Adrenal gland (tissue), 9 donors: ENCODE measurements at regions not wholly inside any gene's neighbourhood (a gene's known extent, or its start where the extent isn't known, plus 50 kb on each side); places are given as distances from the start of the nearest gene placed in this dataset.

Experiments
- DNase-seq, 7 donors: peaks; one replicate each; pipeline ENCODE4 v3.0.0-alpha.2; 2019 to 2020
- H3K27ac ChIP-seq, 5 donors: fragments of 200-600 bp; sonication (generic) in 4 of 5; 1 replicate in 3 of 5; 2 replicates in 2 of 5; pipeline versions ENCODE4 v1.5.1 to v1.8.0; 2016 to 2020; ENCODE audit warnings: mild to moderate bottlenecking in 1 of 5
- H3K27me3 ChIP-seq: fragments of 200-600 bp; 2 replicates; pipeline ENCODE4 v1.8.0; 2021
- H3K36me3 ChIP-seq, 2 donors: fragments of 200-600 bp; replicated peaks in 1 of 2; 1 replicate in 1 of 2; 2 replicates in 1 of 2; pipeline versions ENCODE4 v1.5.1 to v1.8.0; 2018 to 2022
- H3K4me1 ChIP-seq, 2 donors: fragments of 200-600 bp; replicated peaks in 1 of 2; 1 replicate in 1 of 2; 2 replicates in 1 of 2; pipeline versions ENCODE4 v1.5.1 to v1.8.0; 2018 to 2021
- H3K4me3 ChIP-seq, 4 donors: fragments of 200-600 bp; sonication (generic) in 3 of 4; one replicate each; pipeline ENCODE4 v1.5.1; 2016 to 2018
- H3K9me3 ChIP-seq, 3 donors: fragments of 200-600 bp; sonication (generic) in 1 of 3; replicated peaks in 1 of 3; 1 replicate in 2 of 3; 2 replicates in 1 of 3; pipeline versions ENCODE4 v1.5.1 to v1.8.0; 2016 to 2021
- CTCF ChIP-seq, 6 experiments: fragments of 450-650 bp in 4 of 6; fragments of 200-600 bp in 2 of 6; sonication (generic) in 1 of 6; IDR thresholded peaks; 1 replicate in 5 of 6; 2 replicates in 1 of 6; pipeline versions ENCODE4 v1.5.1 to v1.8.0; 2016 to 2021; ENCODE audit warnings: antibody characterized with exemption in 6 of 6, mild to moderate bottlenecking in 2 of 6, moderate library complexity in 1 of 6
- POLR2A ChIP-seq, 2 donors: fragments of 450-650 bp; IDR thresholded peaks; one replicate each; pipeline ENCODE4 v1.6.1; 2017; ENCODE audit warnings: antibody characterized with exemption in 2 of 2, mild to moderate bottlenecking in 2 of 2, moderate library complexity in 1 of 2
- WGBS, 4 donors: extraction: QIAGEN DNeasy Blood & Tissue Kit in 2 of 4; methylation state at CpG; one replicate each; pipeline versions ENCODE4 v1.1.5 to v1.1.7; 2013 to 2017; 5-methylcytosine and 5-hydroxymethylcytosine counted together
- intact Hi-C, 2 donors: fragments of 100-400 bp; cut with DNase I; formaldehyde crosslinking; loops; one replicate each; pipeline versions ENCODE4 v1.14.1 to v1.15.0; 2022 to 2023
- donor health status: healthy with polysubstance abuse.
- donor health status: Bipolar disorder and iron deficiency.
- donor health status: DM: yes; HTN: yes; CAD: no.
- donor health status: DM: no; HTN: no; CAD: no.
- donor health status: DM: no; HTN: no; CAD: no.

- intact Hi-C loops, result no loop called here
- WGBS, 4 donors, result 81 to 98% (median 89%) methylated on average over 2 of the region's 2 CpGs
- Histone ChIP-seq H3K27me3 (no peaks in the 10 kb centered on the region), H3K9me3 (no peaks in the 10 kb centered on the region), H3K36me3 (no peaks in the 10 kb centered on the region), H3K4me3 (no peak overlapping the region), H3K27ac (no peak overlapping the region), H3K4me1 (no peaks in the 10 kb centered on the region)
- DNase-seq, result no peak
- TF ChIP-seq CTCF (IDR thresholded peaks at IDR 0.05), result no peak
- TF ChIP-seq POLR2A (IDR thresholded peaks at IDR 0.05), result no peak
Measured at GRCh38 chr2:167863377-167863776, 384.0 kb downstream of the STK39 start.

- no peak overlapping the region for H3K27ac ChIP-seq
- intact Hi-C loops, result no loop called here
- DNase-seq, result no peak
- 65 to 73% (median 68%) methylated on average over 3 of the region's 3 CpGs for WGBS, 4 donors
- no peaks in the 10 kb centered on the region for H3K36me3 ChIP-seq
- H3K27me3 ChIP-seq, result no peaks in the 10 kb centered on the region
- no peak overlapping the region for H3K4me3 ChIP-seq
- no peaks in the 10 kb centered on the region for H3K9me3 ChIP-seq
- TF ChIP-seq CTCF (IDR thresholded peaks at IDR 0.05) (no peak), POLR2A (IDR thresholded peaks at IDR 0.05) (no peak)
- H3K4me1 ChIP-seq, result no peaks in the 10 kb centered on the region
Measured at GRCh38 chr2:167862782-167863181, 384.6 kb downstream of the STK39 start.

- no peaks in the 10 kb centered on the region for H3K4me1 ChIP-seq
- 87 to 93% (median 91%) methylated on average over 4 of the region's 4 CpGs for WGBS, 4 donors
- no peaks in the 10 kb centered on the region for H3K36me3 ChIP-seq
- intact Hi-C loops, result no loop called here
- TF ChIP-seq POLR2A (IDR thresholded peaks at IDR 0.05), result no peak
- TF ChIP-seq CTCF (IDR thresholded peaks at IDR 0.05), result no peak
- no peak overlapping the region for H3K4me3 ChIP-seq
- H3K27me3 ChIP-seq, result no peaks in the 10 kb centered on the region
- H3K9me3 ChIP-seq, result no peaks in the 10 kb centered on the region
- no peak for DNase-seq
- H3K27ac ChIP-seq, result no peak overlapping the region
Measured at GRCh38 chr2:167862296-167862695, 385.1 kb downstream of the STK39 start.

DNA sequence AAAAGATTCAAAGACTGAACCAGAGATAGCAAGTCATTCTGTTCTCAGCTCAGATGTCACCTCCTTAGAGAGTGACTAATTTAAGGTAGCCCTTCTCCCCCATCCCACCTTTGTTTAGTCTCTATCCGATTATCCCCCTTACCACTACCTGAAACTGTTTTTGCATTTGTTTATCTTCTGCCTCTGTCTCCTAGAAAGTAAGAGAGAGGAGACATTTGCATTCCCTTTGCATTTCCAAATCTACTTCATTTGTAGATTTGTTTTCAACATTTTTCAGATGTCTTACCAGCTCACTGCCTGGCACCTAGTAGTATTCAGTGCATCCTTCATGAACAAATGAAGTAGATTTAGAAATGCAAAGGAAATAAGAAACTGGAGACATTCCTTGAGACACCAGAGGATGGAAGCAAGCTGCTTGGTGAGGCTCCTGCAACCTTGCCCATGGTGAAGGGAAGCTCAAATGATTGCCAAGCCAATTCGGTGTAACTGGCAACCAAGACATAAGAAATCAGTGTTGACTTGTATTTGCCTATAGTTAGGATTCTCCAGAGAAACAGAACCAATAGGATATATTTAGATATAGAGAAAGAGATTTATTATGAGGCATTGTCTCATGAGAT is 385.7 kb downstream of the STK39 start:
- no peaks in the 10 kb centered on the region for H3K9me3 ChIP-seq
- no peak overlapping the region for H3K4me3 ChIP-seq
- no peaks in the 10 kb centered on the region for H3K36me3 ChIP-seq
- intact Hi-C loops, result no loop called here
- H3K27me3 ChIP-seq, result no peaks in the 10 kb centered on the region
- 72 to 86% (median 78%) methylated on average over 2 of the region's 2 CpGs for WGBS, 4 donors
- TF ChIP-seq POLR2A (IDR thresholded peaks at IDR 0.05) (no peak), CTCF (IDR thresholded peaks at IDR 0.05) (no peak)
- no peak overlapping the region for H3K27ac ChIP-seq
- DNase-seq, result no peak
- H3K4me1 ChIP-seq, result no peaks in the 10 kb centered on the region
